ENCODE measurements at regions not wholly inside any gene's neighbourhood (a gene's known extent, or its start where the extent isn't known, plus 50 kb on each side); places are given as distances from the start of the nearest gene placed in this dataset.

DNA sequence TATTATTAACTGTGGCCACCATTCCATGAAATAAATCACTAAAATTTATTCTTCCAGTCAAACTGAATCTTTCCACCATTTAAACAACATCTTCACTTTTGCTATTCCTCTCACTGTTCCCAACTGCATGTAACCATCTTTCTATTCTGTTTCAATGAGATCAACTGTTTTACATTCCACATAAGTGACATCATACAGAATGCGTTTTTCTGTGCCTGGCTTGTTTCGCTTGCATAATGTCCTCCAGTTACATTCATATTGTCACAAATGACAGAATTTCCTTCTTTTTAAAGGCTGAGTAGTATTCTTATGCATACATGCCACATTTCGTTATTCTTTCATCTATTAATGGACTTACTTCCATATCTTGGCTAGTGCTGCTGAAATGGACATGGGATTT lies 738.2 kb downstream of the SEMA5A start:
- H3K9me3 ChIP-seq: no peaks in the 10 kb centered on the region
- no peaks in the 10 kb centered on the region for H3K27me3 ChIP-seq
- H3K27ac ChIP-seq: no peak overlapping the region
- no peaks in the 10 kb centered on the region for H3K36me3 ChIP-seq
- intact Hi-C loops (cut with DNase I): no loop called here
- WGBS, 2 donors: 42 to 49% methylated on average over 3 of the region's 3 CpGs
- no peaks in the 10 kb centered on the region for H3K4me1 ChIP-seq
- TF ChIP-seq CTCF (IDR thresholded peaks at IDR 0.05): no peak
- TF ChIP-seq EP300 (IDR thresholded peaks at IDR 0.05): no peak
- no peak for TF ChIP-seq POLR2A (IDR thresholded peaks at IDR 0.05)
- no peak for TF ChIP-seq POLR2AphosphoS5 (IDR thresholded peaks at IDR 0.05)
- no peak for DNase-seq
- H3K4me3 ChIP-seq: no peak overlapping the region

DNA sequence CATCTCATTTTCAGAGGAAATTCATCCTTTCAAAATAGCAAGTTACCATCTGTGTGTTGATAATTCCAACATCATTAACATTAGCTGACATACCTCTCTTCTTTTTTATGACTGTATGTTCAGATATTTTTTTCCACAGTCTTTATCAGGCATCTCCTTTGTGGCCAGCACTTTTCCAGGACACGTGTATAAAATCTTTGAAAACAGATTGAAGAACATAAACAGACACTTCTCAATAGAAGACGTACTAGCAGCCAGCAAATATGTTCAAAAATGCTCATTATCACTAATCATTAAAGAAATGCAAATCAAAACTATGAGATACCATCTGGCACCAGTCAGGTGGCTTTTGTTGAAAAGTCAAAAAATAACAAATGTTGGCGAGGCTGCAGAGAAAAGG lies 734.3 kb downstream of the SEMA5A start:
- Histone ChIP-seq H3K9me3 (peaks cover 0 to 5% (median 0%) of the 10 kb centered on the region in 4 donors), H3K27me3 (no peaks in the 10 kb centered on the region), H3K36me3 (no peaks in the 10 kb centered on the region), H3K4me3 (no peak overlapping the region), H3K27ac (no peak overlapping the region), H3K4me1 (no peaks in the 10 kb centered on the region)
- 73 to 81% methylated on average over 3 of the region's 3 CpGs for WGBS, 2 donors
- TF ChIP-seq POLR2A (IDR thresholded peaks at IDR 0.05): no peak
- TF ChIP-seq CTCF (IDR thresholded peaks at IDR 0.05): no peak
- TF ChIP-seq EP300 (IDR thresholded peaks at IDR 0.05): no peak
- no peak for TF ChIP-seq POLR2AphosphoS5 (IDR thresholded peaks at IDR 0.05)
- no peak for DNase-seq
- intact Hi-C loops (cut with DNase I): no loop called here

GRCh38 chr5:8813180-8813579 lies 732.7 kb downstream of the SEMA5A start:
- no peaks in the 10 kb centered on the region for H3K36me3 ChIP-seq
- H3K27ac ChIP-seq: no peak overlapping the region
- 80 to 87% methylated on average over 3 of the region's 3 CpGs for WGBS, 2 donors
- TF ChIP-seq EP300 (IDR thresholded peaks at IDR 0.05) (no peak), CTCF (IDR thresholded peaks at IDR 0.05) (no peak), POLR2AphosphoS5 (IDR thresholded peaks at IDR 0.05) (no peak), POLR2A (IDR thresholded peaks at IDR 0.05) (no peak)
- H3K4me1 ChIP-seq: no peaks in the 10 kb centered on the region
- H3K4me3 ChIP-seq: no peak overlapping the region
- intact Hi-C loops (cut with DNase I): no loop called here
- H3K27me3 ChIP-seq: no peaks in the 10 kb centered on the region
- H3K9me3 ChIP-seq: peaks cover 0 to 5% (median 0%) of the 10 kb centered on the region in 4 donors
- no peak for DNase-seq

DNA sequence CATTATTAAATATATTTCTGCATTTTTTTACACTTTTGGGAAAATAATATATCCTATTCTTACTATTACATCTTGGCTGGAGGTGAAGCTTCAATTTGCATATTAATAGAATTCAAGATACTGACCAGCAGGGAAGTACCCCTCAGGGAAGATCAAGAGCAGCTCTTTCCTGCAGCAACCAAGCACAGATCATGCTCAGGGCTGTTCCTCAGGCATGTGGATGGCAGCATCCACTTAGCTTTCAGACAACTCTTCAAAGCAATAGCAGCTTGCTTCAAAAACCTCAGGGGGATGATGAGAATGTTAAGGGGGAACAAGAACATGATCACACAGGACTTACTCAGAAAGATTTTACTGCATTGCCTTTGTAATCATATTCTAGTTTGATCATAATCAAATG lies 731.8 kb downstream of the SEMA5A start:
- no peak for DNase-seq
- intact Hi-C loops (cut with DNase I): no loop called here
- Histone ChIP-seq H3K27ac (no peak overlapping the region), H3K4me3 (no peak overlapping the region), H3K36me3 (no peaks in the 10 kb centered on the region), H3K9me3 (peaks cover 0 to 5% (median 0%) of the 10 kb centered on the region in 4 donors), H3K27me3 (no peaks in the 10 kb centered on the region), H3K4me1 (no peaks in the 10 kb centered on the region)
- TF ChIP-seq EP300 (IDR thresholded peaks at IDR 0.05) (no peak), CTCF (IDR thresholded peaks at IDR 0.05) (no peak), POLR2A (IDR thresholded peaks at IDR 0.05) (no peak), POLR2AphosphoS5 (IDR thresholded peaks at IDR 0.05) (no peak)

GRCh38 chr5:8824371-8824770 lies 721.5 kb downstream of the SEMA5A start:
- peaks cover 0 to 17% (median 8%) of the 10 kb centered on the region in 4 donors for H3K4me1 ChIP-seq
- no peak overlapping the region for H3K27ac ChIP-seq
- no peaks in the 10 kb centered on the region for H3K36me3 ChIP-seq
- H3K9me3 ChIP-seq: no peaks in the 10 kb centered on the region
- no peak overlapping the region for H3K4me3 ChIP-seq
- no peak for DNase-seq
- intact Hi-C loops (cut with DNase I): no loop called here
- no peaks in the 10 kb centered on the region for H3K27me3 ChIP-seq
- WGBS, 2 donors: 85 to 94% methylated on average over 1 of the region's 1 CpG
- TF ChIP-seq EP300 (IDR thresholded peaks at IDR 0.05) (no peak), POLR2A (IDR thresholded peaks at IDR 0.05) (no peak), POLR2AphosphoS5 (IDR thresholded peaks at IDR 0.05) (no peak), CTCF (IDR thresholded peaks at IDR 0.05) (no peak)
